ENCODE measurements at regions not wholly inside any gene's neighbourhood (a gene's known extent, or its start where the extent isn't known, plus 50 kb on each side); places are given as distances from the start of the nearest gene placed in this dataset.

- TF ChIP-seq POLR2A (IDR thresholded peaks at IDR 0.05) = no peak
- TF ChIP-seq CTCF (IDR thresholded peaks at IDR 0.05 in 4 of 5, conservative IDR thresholded peaks at IDR 0.05 in 1 of 5) = no peak
These were observed 75.0 kb upstream of the BLCAP start for GRCh38 chr20:37602634-37603033.
